ENCODE measurements at regions not wholly inside any gene's neighbourhood (a gene's known extent, or its start where the extent isn't known, plus 50 kb on each side); places are given as distances from the start of the nearest gene placed in this dataset.

- 0 out of 2 replicates have a peak, but pooled peaks cover 3% of the 10 kb centered on the region for H3K9me3 ChIP-seq (ENCODE audit: insufficient read depth, low read depth, low read length)
- no peaks in the 10 kb centered on the region for H3K79me2 ChIP-seq (ENCODE audit: insufficient read depth, low read length)
- H3K9me2 ChIP-seq (replicated peaks; ENCODE audit: low read depth, low read length), result no peaks in the 10 kb centered on the region
- no peaks in the 10 kb centered on the region for H3F3A ChIP-seq (ENCODE audit: low read depth)
- H3K27me3 ChIP-seq (ENCODE audit: insufficient read depth, low read length, poor library complexity, severe bottlenecking), result no peaks in the 10 kb centered on the region
- no peak for TF ChIP-seq CTCF (conservative IDR thresholded peaks at IDR 0.05; ENCODE audit: low read length)
- no peak for TF ChIP-seq EZH2phosphoT487 (IDR thresholded peaks at IDR 0.05; ENCODE audit: borderline replicate concordance)
- H3K36me3 ChIP-seq (ENCODE audit: insufficient read depth, low read length), result no peaks in the 10 kb centered on the region
- no peak overlapping the region for H3K4me3 ChIP-seq (ENCODE audit: low read length, poor library complexity, severe bottlenecking)
- H2AFZ ChIP-seq (ENCODE audit: low read length), result no peak overlapping the region
- no peak overlapping the region for H3K9ac ChIP-seq (ENCODE audit: low read depth, low read length, poor library complexity, severe bottlenecking)
- no peaks in the 10 kb centered on the region for H3K4me1 ChIP-seq (ENCODE audit: insufficient read depth, low read length, poor library complexity, severe bottlenecking)
- no peak overlapping the region for H3K4me2 ChIP-seq (ENCODE audit: low read depth, low read length, poor library complexity, severe bottlenecking)
- H4K20me1 ChIP-seq (ENCODE audit: insufficient read depth, low read length, poor library complexity, severe bottlenecking), result no peaks in the 10 kb centered on the region
Observed at GRCh38 chr6:164164876-164165275, 750.4 kb downstream of the QKI start.

DNA sequence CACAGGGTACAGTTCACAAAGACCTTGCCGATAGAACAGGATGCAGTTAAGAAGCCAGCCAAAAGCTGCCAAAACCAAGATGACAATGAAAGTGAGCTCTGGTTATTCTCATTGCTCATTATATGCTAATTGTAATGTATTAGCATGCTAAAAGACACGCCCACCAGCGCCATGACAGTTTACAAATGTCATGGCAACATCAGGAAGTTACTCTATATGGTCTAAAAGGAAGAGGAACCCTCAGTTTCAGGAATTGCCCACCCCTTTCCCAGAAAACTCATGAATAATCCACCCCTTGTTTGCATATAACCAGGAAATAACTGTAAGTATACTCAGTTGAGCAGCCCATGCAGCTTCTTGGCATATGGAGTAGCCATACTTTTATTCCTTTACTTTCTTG lies 748.7 kb downstream of the QKI start:
- no peaks in the 10 kb centered on the region for H3K79me2 ChIP-seq (ENCODE audit: insufficient read depth, low read length)
- H3K9ac ChIP-seq (ENCODE audit: low read depth, low read length, poor library complexity, severe bottlenecking), result no peak overlapping the region
- no peak overlapping the region for H3K4me2 ChIP-seq (ENCODE audit: low read depth, low read length, poor library complexity, severe bottlenecking)
- H3K9me2 ChIP-seq (replicated peaks; ENCODE audit: low read depth, low read length), result no peaks in the 10 kb centered on the region
- no peak overlapping the region for H3K4me3 ChIP-seq (ENCODE audit: low read length, poor library complexity, severe bottlenecking)
- no peaks in the 10 kb centered on the region for H3F3A ChIP-seq (ENCODE audit: low read depth)
- no peaks in the 10 kb centered on the region for H4K20me1 ChIP-seq (ENCODE audit: insufficient read depth, low read length, poor library complexity, severe bottlenecking)
- no peaks in the 10 kb centered on the region for H3K27me3 ChIP-seq (ENCODE audit: insufficient read depth, low read length, poor library complexity, severe bottlenecking)
- no peak overlapping the region for H2AFZ ChIP-seq (ENCODE audit: low read length)
- H3K9me3 ChIP-seq (ENCODE audit: insufficient read depth, low read depth, low read length), result 0 out of 2 replicates have a peak, but pooled peaks cover 3% of the 10 kb centered on the region
- H3K36me3 ChIP-seq (ENCODE audit: insufficient read depth, low read length), result no peaks in the 10 kb centered on the region
- no peaks in the 10 kb centered on the region for H3K4me1 ChIP-seq (ENCODE audit: insufficient read depth, low read length, poor library complexity, severe bottlenecking)
- TF ChIP-seq EZH2phosphoT487 (IDR thresholded peaks at IDR 0.05; ENCODE audit: borderline replicate concordance) (no peak), CTCF (conservative IDR thresholded peaks at IDR 0.05; ENCODE audit: low read length) (no peak)

- Histone ChIP-seq H3K4me2 (ENCODE audit: low read depth, low read length, poor library complexity, severe bottlenecking) (no peak overlapping the region), H3K36me3 (ENCODE audit: insufficient read depth, low read length) (no peaks in the 10 kb centered on the region), H3K4me3 (ENCODE audit: low read length, poor library complexity, severe bottlenecking) (no peak overlapping the region), H2AFZ (ENCODE audit: low read length) (no peak overlapping the region), H3K4me1 (ENCODE audit: insufficient read depth, low read length, poor library complexity, severe bottlenecking) (no peaks in the 10 kb centered on the region), H3F3A (ENCODE audit: low read depth) (no peaks in the 10 kb centered on the region), H3K9ac (ENCODE audit: low read depth, low read length, poor library complexity, severe bottlenecking) (no peak overlapping the region), H3K79me2 (ENCODE audit: insufficient read depth, low read length) (no peaks in the 10 kb centered on the region), H3K27me3 (ENCODE audit: insufficient read depth, low read length, poor library complexity, severe bottlenecking) (no peaks in the 10 kb centered on the region), H3K9me2 (replicated peaks; ENCODE audit: low read depth, low read length) (no peaks in the 10 kb centered on the region), H3K9me3 (ENCODE audit: insufficient read depth, low read depth, low read length) (0 out of 2 replicates have a peak, but pooled peaks cover 3% of the 10 kb centered on the region), H4K20me1 (ENCODE audit: insufficient read depth, low read length, poor library complexity, severe bottlenecking) (no peaks in the 10 kb centered on the region)
- no peak for TF ChIP-seq CTCF (conservative IDR thresholded peaks at IDR 0.05; ENCODE audit: low read length)
- no peak for TF ChIP-seq EZH2phosphoT487 (IDR thresholded peaks at IDR 0.05; ENCODE audit: borderline replicate concordance)
Observed at GRCh38 chr6:164159061-164159460, 744.5 kb downstream of the QKI start.
